ENCODE measurements at regions not wholly inside any gene's neighbourhood (a gene's known extent, or its start where the extent isn't known, plus 50 kb on each side); places are given as distances from the start of the nearest gene placed in this dataset.

- TF ChIP-seq CTCF (IDR thresholded peaks at IDR 0.05), result no peak
- no peak for TF ChIP-seq POLR2A (IDR thresholded peaks at IDR 0.05)
Observed at GRCh38 chr7:125563557-125563956, 633.9 kb upstream of the POT1 start.

Measured in testis (tissue), 2 donors.